GM19240 (cell line): ENCODE measurements at regions not wholly inside any gene's neighbourhood (a gene's known extent, or its start where the extent isn't known, plus 50 kb on each side); places are given as distances from the start of the nearest gene placed in this dataset.

ENCODE experiments used
- DNase-seq: peaks from one replicate; pipeline ENCODE4 v3.0.0; 2011; ENCODE audit warnings: low spot score; ENCODE audit not compliant: insufficient read length

DNA sequence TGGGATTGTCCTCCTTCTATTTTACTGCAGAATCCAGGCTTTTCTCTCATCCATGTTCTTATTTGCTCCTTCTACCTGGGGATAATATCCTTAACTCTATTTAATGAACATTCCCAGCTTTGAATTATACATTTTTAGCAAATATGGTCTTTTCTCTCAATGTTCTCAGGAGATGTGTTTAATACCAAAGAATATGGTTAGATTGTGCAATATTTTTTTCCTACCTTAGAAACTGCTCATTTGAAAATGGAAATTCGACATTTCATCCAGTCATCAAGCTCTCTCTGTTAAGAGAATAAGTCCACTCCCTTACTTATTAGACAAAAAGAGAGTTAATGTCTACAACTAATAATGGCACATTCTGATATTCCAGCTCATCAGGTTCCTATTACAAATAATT, 160.4 kb upstream of the GULP1 start:
- DNase-seq = no peak

DNA sequence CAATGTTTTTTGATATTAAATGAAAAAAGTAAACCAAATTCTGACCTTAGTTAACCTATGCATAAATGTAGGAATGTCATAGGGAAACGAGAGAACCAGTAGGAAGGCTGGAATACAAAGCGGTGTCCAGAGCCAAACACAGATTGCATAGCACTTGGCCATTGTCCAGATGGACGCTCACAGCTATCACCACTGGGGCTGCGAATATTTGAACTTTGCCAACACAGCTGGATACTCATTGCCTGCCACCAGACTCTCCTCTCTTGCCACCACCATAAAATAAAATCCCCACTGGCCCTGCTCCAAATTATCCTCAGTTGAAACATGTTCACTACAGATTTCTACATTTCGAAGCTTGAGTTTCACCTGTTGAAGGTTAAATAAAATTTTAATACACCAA, 159.3 kb upstream of the GULP1 start:
- DNase-seq = no peak

DNA sequence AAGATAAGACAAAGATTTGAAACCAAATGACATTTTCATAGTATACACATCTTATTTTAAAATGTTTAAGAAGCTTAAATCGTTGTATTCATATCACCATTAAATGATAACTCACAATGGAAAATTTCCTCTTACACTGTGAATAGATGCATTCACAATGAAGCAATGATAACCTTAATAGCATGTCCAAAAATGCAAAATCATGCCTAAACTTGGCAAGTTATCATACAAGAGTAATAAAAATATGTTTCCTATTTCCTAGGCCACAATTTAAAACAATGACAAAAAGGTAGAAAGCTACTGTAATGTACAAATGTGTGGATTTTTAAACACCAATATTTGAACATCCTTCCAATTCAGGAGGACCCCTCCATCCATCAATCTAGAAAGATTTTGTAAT, 157.4 kb upstream of the GULP1 start:
- no peak for DNase-seq

- DNase-seq = no peak
Measured at GRCh38 chr2:188138313-188138712, 153.4 kb upstream of the GULP1 start.

DNA sequence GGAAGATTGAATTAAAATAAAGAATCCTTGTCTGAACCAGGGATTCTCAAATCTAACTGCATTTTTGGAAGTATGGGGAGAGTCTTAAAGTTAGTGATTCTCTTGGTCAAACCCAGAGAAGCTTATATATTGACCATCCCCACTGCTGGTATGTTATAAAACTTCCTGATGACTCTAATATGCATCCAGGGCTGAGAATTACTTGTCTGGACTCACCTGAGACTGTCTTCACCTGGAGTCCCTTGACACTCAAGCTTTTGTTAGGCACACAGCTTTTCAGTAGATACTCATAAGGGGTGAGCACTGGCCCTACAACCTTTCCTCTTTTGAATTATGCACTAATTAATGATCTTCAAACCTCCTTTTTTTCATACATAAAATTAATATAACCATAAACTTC, 149.6 kb upstream of the GULP1 start:
- DNase-seq = no peak

DNA sequence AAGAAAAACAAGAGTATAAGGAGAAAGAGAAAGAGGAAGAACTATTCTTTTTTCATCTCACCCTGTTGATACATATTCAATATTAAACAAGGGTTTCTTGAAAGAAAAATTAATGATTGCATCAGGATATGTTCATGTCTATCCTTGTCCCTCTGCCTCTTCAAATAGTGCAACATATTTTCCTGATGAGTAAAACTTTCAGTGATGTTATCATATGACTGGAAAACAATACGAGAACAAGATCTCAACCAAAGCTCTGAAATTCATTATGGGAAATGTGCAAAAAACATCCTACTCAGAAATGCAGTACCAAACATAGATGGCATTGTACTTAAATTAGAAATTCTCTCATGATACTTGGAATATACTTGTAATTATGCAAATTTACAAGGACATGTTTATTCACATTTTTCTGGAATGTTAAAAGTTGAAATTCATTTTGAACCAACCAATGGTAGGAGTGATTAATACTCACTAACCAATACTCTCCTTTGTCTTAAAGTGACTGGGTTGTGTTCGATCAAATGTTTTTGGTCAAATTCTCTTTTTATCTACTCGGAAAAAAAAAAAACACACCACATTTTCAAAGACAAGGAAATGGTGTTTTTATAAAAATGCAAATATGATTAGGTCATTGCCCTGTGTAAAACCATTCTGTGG, 148.9 kb upstream of the GULP1 start:
- no peak for DNase-seq

GRCh38 chr2:188145885-188146284, 145.8 kb upstream of the GULP1 start:
- DNase-seq = no peak

DNA sequence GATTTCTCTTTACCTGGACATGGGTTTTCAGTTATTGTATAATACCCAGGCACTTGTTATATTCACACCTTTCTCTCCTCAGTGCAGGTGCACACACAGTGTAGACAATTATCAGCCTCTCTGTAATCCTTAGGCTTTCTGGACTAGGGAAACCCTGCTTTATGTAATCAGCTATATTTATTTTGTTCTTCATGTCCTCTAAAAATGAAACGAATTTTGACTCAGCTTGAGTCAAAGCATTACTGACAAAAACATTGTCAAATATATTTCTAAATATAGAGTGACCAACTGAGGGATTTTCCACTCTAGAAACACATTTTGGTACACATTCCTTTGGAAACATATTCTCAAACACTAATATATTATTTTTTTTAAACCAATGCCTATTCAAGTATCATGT, 144.8 kb upstream of the GULP1 start:
- no peak for DNase-seq

- DNase-seq = no peak
Measured at GRCh38 chr2:188151670-188152069, 140.0 kb upstream of the GULP1 start.

DNA sequence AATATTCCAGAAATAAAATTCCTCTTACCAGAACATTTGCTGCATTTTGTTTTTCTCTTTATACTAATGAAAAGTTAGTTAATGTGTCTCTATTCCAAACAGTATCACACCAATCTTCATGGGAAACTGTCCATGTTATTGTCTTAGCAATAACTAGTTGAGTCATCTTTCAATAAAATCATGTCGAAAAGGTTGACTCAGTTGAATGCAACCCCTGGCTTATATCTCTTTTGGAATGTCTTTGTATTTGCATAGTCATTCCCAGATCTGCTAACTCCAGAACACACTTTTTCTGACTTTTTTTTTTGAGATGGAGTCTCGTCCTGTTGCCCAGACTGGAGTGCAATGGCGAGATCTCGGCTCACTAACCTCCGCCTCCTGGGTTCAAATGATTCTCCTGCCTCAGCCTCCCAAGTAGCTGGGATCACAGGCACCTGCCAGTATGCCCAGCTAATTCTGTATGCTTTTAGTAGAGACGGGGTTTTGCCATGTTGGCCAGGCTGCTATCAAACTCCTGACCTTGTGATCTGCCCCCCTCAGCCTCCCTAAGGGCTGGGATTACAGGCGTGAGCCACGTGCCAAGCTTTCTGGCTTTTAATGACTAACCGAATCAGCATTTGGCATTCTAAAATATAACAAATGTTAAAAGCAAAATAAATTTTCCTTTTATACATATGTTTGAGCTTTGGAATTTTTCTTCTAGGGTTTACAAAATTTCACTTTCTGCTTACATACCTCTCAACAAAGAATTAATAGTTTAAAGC, 133.2 kb upstream of the GULP1 start:
- DNase-seq = no peak

DNA sequence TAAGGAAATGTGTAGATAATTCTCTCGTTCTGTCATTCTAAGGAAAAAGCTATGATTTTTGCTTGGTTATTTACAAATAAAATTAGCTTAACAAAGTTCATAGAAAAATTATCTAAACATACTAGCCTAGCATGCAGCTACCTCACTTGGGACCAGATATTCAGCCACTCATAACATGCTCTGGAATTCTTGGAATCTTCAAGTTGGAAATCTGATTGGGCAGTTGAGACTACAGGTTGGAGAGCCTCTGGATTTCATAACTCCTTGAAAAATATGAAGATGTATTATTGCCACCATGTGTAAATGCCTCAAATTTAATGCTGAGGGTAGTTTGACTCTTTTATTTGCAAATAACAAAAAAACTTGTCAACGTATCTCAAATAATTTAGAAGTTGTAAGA, 132.2 kb upstream of the GULP1 start:
- DNase-seq = no peak

- DNase-seq = no peak
Measured at GRCh38 chr2:188170356-188170755, 121.3 kb upstream of the GULP1 start.

GRCh38 chr2:188176620-188177019, 115.1 kb upstream of the GULP1 start:
- no peak for DNase-seq

DNA sequence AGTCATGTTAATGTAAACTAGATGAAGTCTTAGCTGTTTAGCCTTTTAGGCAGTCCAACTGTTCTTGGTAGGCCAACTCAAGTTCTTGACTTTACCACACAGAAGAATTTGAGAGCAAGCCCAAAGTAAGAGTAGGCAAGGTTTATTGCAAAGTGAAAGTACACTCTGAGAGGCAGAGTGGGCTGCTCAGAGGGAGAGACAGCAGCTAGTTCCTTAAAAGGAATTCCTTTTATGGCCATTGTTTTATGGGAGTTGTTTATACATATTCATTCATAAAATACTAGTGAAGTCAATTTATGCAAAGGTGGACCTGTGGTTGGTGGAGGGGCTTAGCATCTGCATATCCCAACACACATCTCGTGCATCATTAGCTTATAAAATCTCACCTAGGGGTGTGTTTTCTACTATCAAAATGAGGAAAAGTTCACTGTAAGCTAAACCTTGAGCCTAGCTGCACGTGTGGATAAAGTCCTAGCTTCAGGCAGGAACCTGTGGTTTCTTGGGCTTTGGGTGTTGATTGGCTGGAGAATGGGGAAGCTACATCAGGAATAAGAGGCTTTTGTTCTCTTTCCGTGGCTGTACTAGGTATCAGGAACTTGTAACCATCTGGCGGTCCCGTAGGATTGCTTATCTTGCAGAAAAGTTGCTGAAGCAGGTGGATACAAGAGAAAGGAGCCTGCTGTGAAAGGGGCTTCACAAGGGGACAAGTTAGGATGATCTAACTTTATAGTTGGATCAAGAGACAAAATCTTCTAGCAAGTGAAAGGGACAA, 110.4 kb upstream of the GULP1 start:
- no peak for DNase-seq

- no peak for DNase-seq
Measured at GRCh38 chr2:188181884-188182283, 109.8 kb upstream of the GULP1 start.

DNA sequence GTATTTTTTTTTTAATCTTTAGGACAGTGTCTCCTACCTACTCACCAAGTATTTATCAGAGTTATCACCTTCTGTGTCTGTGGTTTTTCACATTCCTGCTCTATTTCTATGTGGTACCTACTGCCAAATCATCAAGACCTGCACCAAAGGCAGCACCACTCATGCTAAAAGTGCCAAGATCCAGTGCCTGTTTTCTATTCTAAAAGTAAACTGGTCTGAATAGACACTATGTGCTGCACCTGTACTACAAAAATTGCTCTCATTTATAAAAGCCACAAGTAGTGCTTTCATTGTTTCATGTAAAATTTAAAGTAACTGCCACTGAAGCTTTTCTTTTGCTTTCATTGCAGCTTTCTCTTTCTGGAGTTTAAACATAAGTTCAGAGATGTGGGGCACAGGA, 103.9 kb upstream of the GULP1 start:
- DNase-seq = no peak

DNA sequence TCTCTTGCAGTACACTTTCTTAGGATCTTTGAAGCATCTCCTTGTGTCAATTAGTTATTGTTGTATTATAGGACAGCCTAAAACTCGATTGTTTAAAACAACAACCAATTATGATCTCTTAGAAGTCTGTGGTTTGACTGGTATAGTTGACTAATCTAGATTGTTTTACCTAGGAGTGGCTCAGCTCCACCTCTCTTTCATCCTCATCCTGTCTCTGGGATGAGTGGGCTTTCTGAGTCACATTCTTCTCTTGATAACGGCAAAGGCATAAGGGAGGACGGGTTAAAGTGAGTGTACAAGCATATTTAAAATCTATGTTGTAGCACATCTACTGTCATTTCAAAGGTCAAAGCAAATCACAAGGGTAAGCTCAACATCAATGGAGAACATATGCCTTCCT, 102.3 kb upstream of the GULP1 start:
- DNase-seq = no peak

- no peak for DNase-seq
Measured at GRCh38 chr2:188193230-188193629, 98.4 kb upstream of the GULP1 start.

- DNase-seq = no peak
Measured at GRCh38 chr2:188196343-188197008, 95.2 kb upstream of the GULP1 start.

- DNase-seq = no peak
Measured at GRCh38 chr2:188199716-188200128, 92.0 kb upstream of the GULP1 start.

- no peak for DNase-seq
Measured at GRCh38 chr2:188201639-188202038, 90.0 kb upstream of the GULP1 start.

DNA sequence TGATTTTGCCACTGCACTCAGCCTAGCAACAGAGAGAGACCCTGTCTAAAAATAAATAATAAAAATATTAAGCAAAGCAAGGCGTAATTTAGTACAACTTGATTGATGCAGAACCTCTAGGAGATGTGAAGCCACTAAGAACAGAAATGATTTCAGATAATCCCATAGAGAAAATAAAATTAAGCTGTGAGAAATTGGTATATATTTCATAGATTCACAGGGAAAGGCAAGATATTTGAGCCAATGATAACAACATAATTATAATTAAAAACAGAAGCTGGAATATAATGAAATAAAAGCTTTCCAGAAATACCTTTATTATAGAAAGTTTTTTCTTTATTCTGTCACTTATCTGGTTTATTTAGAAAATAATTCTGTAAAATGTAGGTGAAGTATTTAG, 88.9 kb upstream of the GULP1 start:
- no peak for DNase-seq
